ENCODE measurements at regions not wholly inside any gene's neighbourhood (a gene's known extent, or its start where the extent isn't known, plus 50 kb on each side); places are given as distances from the start of the nearest gene placed in this dataset.
"Not testable (repeated sequence)": the region's sequence is repeated elsewhere in the genome, so short reads cannot be mapped to it uniquely, and the experiment has no call there.

- Mint-ChIP-seq H3K9me3 (no peaks in the 10 kb centered on the region), H3K27ac (no peak overlapping the region), H3K36me3 (no peaks in the 10 kb centered on the region)
- ATAC-seq (no peak), DNase-seq (ENCODE audit: low spot score in 2 of 2) (no peak)
Observed at GRCh38 chr11:71185411-71185810, 67.0 kb downstream of the SHANK2 start.

GRCh38 chr11:71184421-71185210, 67.8 kb downstream of the SHANK2 start:
- no peak overlapping the region for H3K27ac Mint-ChIP-seq
- no peaks in the 10 kb centered on the region for H3K36me3 Mint-ChIP-seq
- DNase-seq (ENCODE audit: low spot score in 2 of 2) (no peak), ATAC-seq (no peak)
- no peaks in the 10 kb centered on the region for H3K9me3 Mint-ChIP-seq

DNA sequence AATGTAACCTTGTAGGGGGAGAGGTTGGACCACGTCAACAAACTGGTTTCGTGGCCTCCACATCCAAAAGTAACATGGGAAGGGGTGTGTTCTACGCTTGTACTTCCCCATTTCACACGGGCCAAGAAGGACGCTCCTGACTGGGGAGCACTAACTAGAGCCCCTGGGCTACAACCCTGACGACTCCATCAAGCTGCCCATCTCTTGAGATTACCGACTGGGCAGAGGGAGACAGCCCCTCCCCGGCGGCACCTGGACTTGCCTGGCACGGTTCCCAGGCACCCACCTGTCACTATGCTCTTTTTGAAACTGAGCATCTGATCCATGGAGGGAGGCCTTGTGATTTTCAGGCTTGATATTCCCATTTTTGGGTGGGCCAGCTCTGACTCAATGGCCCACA, 68.5 kb downstream of the SHANK2 start:
- ATAC-seq = no peak
- Mint-ChIP-seq H3K36me3 (no peaks in the 10 kb centered on the region), H3K27ac (no peak overlapping the region), H3K9me3 (no peaks in the 10 kb centered on the region)
- DNase-seq (ENCODE audit: low spot score in 2 of 2) = no peak

DNA sequence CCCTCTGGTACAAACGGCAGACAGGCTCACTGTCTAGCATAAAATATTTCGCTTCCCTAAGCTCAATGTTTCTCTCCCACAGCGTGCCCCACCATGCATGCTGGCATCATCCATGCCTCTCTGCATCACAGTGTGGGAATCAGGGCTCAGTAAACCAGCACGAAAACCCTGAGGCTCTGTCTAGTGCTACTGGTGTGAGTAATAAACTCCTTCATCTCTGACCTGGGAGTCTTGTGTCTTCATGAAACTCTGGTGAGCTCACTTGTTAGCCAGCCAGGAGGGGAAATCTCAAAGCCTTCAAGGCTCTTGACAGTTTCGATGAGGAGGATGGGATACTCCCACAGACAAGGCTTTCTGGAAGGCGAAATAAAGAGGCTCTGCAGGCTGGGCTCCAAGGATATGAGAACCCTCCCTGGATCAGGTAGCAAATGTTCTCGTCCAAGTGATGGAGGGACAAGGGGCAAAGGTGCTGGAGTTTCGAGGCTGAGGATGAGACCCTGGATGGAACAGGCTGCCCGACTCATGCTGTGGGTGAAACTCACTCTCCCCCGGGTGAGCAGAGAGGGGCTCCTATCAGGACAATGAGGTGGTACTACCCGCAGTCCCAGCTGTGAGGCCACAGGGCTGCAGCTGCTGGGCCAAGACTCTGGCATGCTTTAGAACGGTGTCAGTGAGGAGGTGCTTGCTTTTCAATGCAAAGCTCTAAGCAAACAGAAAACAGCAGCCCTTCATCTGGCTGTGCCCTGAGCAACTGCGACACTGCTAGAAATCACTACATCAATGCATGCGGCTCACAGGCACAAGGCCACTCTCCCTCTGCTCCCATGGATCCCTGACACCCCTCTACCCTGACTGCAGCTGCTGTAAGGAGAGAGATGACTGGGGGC, 69.3 kb downstream of the SHANK2 start:
- H3K36me3 Mint-ChIP-seq = no peaks in the 10 kb centered on the region
- ATAC-seq (no peak), DNase-seq (ENCODE audit: low spot score in 2 of 2) (no peak)
- no peak overlapping the region for H3K27ac Mint-ChIP-seq
- H3K9me3 Mint-ChIP-seq = no peaks in the 10 kb centered on the region

DNA sequence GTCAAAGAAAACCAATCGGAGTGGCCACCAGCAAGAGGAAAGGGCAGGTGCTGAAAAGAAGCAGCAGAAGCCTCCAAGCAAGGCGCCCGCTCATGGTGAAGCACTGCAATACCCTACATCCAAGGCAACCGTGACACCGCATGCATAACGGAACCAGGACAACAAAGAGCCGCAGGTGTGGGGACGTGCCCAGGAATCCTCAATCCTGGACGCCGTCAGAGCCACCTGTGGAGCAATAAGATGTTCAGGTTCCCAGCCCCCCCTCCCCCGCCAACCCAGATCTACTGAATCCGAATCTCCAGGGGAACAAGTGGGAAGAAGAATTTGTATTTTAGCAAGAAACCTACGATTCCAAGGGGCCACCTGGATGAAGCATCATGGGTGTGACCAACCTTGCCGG, 70.8 kb downstream of the SHANK2 start:
- peaks cover 8 to 11% of the 10 kb centered on the region in 2 donors for H3K9me3 Mint-ChIP-seq
- H3K27ac Mint-ChIP-seq = no peak overlapping the region
- no peak for DNase-seq (ENCODE audit: low spot score in 2 of 2)
- peaks cover 5% of the 10 kb centered on the region in 2 donors for H3K36me3 Mint-ChIP-seq
- no peak for ATAC-seq

DNA sequence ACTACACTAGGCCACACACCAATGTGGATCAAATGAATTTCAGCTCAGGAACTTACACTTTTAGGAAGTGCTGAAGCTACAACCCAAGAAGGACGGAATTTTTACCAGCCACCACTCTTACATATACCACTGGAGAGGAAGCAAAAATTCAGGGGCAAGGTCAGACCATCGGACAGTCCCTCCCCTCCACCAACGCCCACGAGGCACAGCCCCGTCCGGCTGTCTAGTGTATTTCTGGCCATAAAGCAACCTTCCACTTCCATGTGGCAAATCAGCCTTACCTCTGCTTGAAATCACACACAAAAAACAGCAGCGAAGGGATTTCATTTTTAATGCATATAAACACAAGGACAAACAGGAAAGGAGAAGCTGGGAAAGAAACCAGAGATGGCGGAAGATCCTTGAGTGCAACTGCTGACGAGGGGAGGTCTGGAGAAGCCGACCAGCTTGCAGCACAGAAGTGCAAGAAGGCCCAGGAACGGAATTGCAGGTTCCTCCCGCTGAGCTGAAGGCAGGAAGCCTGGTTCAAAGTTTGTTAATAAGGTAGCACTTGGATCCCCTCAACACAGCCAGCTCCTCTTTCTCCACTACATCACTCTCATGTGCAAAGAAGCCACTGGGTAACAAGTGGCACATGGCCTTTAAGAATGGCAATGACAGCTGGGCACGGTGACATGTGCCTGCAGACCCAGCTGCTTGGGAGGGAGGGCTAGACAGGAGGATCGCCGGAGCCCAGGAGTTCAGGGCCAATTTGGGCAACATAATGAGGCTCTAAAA, 71.5 kb downstream of the SHANK2 start:
- ATAC-seq (no peak), DNase-seq (ENCODE audit: low spot score in 2 of 2) (no peak)
- no peak overlapping the region for H3K27ac Mint-ChIP-seq
- peaks cover 9 to 10% of the 10 kb centered on the region in 2 donors for H3K36me3 Mint-ChIP-seq
- peaks cover 13 to 18% of the 10 kb centered on the region in 2 donors for H3K9me3 Mint-ChIP-seq

- no peak for ATAC-seq
- no peak for DNase-seq (ENCODE audit: low spot score in 2 of 2)
- H3K36me3 Mint-ChIP-seq = peaks cover 11 to 13% of the 10 kb centered on the region in 2 donors
- H3K27ac Mint-ChIP-seq = no peak overlapping the region
- peaks cover 20 to 26% of the 10 kb centered on the region in 2 donors for H3K9me3 Mint-ChIP-seq
Observed at GRCh38 chr11:71179877-71180605, 72.3 kb downstream of the SHANK2 start.

GRCh38 chr11:71178076-71178475, 74.3 kb downstream of the SHANK2 start:
- no peak for ATAC-seq
- peaks cover 13 to 17% of the 10 kb centered on the region in 2 donors for H3K36me3 Mint-ChIP-seq
- no peak for DNase-seq (ENCODE audit: low spot score in 2 of 2)
- H3K27ac Mint-ChIP-seq = no peak overlapping the region
- peaks cover 28 to 32% of the 10 kb centered on the region in 2 donors for H3K9me3 Mint-ChIP-seq

- Mint-ChIP-seq H3K36me3 (peaks cover 13 to 17% of the 10 kb centered on the region in 2 donors), H3K9me3 (peaks cover 28 to 32% of the 10 kb centered on the region in 2 donors), H3K27ac (no peak overlapping the region)
- no peak for ATAC-seq
- no peak for DNase-seq (ENCODE audit: low spot score in 2 of 2)
Observed at GRCh38 chr11:71176812-71177211, 75.6 kb downstream of the SHANK2 start.

DNA sequence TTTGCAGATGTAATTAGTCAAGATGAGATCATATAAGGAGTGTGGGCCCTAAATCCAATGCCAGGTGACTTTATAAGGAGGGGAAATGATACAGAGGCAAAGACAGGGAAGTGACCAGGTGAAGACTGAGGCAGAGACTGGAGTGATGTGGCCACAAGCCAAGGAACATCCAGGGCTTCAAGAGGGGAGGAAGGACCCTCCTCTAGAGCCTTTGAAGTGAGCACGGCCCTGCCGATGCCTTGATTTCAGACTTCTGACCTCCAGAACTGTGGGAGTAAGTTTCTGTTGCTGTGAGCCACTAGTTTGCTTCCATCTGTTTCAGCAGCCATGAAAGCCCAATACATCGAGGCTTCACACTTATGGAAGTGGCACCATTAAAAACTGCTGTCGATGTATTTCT, 78.7 kb downstream of the SHANK2 start:
- H3K9me3 Mint-ChIP-seq = peaks cover 28 to 32% of the 10 kb centered on the region in 2 donors
- ATAC-seq (no peak), DNase-seq (ENCODE audit: low spot score in 2 of 2) (peak in 1 of 2 donors; percentile 9)
- H3K36me3 Mint-ChIP-seq = peaks cover 13 to 17% of the 10 kb centered on the region in 2 donors
- no peak overlapping the region for H3K27ac Mint-ChIP-seq

DNA sequence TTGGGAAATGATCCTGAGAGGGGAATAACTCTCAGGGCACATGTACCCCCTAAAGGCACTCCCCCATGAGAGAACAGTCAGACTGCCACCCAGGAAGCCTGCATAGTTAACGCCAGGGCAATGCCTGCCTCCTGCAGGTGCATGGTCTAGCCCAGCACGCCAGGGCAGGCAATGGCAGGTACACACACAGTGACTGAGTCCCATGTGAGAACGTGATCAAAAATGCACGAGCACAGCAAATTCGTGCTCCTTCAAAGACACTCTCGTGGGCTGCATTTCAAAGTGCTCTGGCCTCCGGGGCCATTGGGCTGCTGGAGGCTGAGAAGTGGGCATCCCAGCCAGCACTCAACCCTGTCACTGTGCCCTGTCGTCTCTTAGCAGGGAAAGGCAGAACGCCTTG, 79.7 kb downstream of the SHANK2 start:
- ATAC-seq = no peak
- H3K9me3 Mint-ChIP-seq = peaks cover 28 to 32% of the 10 kb centered on the region in 2 donors
- H3K36me3 Mint-ChIP-seq = peaks cover 13 to 17% of the 10 kb centered on the region in 2 donors
- peak in 1 of 2 donors; percentile 13 for DNase-seq (ENCODE audit: low spot score in 2 of 2)
- no peak overlapping the region for H3K27ac Mint-ChIP-seq

DNA sequence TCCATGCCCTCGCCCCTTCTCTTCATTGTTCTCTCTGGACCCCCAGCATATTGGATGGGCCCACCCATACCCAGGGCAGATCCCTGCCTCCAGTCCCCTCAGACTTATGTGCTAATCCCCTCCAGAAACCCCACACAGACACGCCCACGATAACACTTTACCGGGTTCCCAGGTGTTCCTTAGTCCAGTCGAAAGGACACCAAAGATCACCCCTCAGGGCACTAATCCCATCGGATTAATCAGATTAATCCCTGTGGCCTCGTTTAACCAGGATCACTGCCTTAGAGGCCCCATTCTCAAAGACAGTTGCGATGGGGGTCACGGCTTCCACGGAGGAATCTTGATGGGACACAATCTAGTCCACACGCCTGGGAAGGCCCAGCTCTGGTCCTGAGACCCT, 80.8 kb downstream of the SHANK2 start:
- Mint-ChIP-seq H3K9me3 (peaks cover 17 to 24% of the 10 kb centered on the region in 2 donors), H3K27ac (no peak overlapping the region), H3K36me3 (peaks cover 8 to 13% of the 10 kb centered on the region in 2 donors)
- DNase-seq (ENCODE audit: low spot score in 2 of 2) (peak in 1 of 2 donors; percentile 14), ATAC-seq (no peak)

GRCh38 chr11:71170624-71171423, 81.6 kb downstream of the SHANK2 start:
- DNase-seq (ENCODE audit: low spot score in 2 of 2) = peak in 1 of 2 donors; percentile 13
- Mint-ChIP-seq H3K36me3 (peaks cover 4 to 7% of the 10 kb centered on the region in 2 donors), H3K9me3 (peaks cover 10 to 18% of the 10 kb centered on the region in 2 donors), H3K27ac (no peak overlapping the region)
- no peak for ATAC-seq

- ATAC-seq (no peak), DNase-seq (ENCODE audit: low spot score in 2 of 2) (peak in 1 of 2 donors; percentile 13)
- Mint-ChIP-seq H3K36me3 (no peaks in the 10 kb centered on the region), H3K27ac (no peak overlapping the region), H3K9me3 (peaks cover 0 to 8% of the 10 kb centered on the region in 2 donors)
Observed at GRCh38 chr11:71169313-71169712, 83.1 kb downstream of the SHANK2 start.

DNA sequence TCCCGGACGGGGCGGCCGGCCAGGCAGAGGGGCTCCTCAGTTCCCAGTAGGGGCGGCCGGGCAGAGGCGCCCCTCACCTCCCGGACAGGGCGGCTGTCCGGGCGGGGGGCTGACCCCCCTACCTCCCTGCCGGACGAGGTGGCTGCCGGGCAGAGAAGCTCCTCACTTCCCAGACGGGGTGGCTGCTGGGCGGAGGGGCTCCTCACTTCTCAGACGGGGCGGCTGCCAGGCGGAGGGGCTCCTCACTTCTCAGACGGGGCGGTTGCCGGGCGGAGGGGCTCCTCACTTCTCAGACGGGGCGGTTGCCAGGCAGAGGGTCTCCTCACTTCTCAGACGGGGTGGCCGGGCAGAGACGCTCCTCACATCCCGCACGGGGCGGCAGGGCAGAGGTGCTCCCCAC, 84.6 kb downstream of the SHANK2 start:
- not testable (repeated sequence) for H3K27ac Mint-ChIP-seq; ATAC-seq; H3K36me3 Mint-ChIP-seq; H3K9me3 Mint-ChIP-seq; DNase-seq (ENCODE audit: low spot score in 2 of 2)
